Upper lobe of left lung (tissue), 6 donors: ENCODE measurements at regions not wholly inside any gene's neighbourhood (a gene's known extent, or its start where the extent isn't known, plus 50 kb on each side); places are given as distances from the start of the nearest gene placed in this dataset.

Experiments
- ATAC-seq, 2 donors: fragments of 200-7000 bp; cut with Tn5 transposase; one replicate each; pipeline ENCODE4 v1.9.1; 2022; ENCODE audit warnings: mild to moderate bottlenecking in 2 of 2, moderate library complexity in 2 of 2; ENCODE audit not compliant: low FRiP score in 2 of 2
- DNase-seq, 2 donors: peaks; one replicate each; pipeline ENCODE4 v3.0.0-alpha.2; 2019 to 2020
- H3K27ac ChIP-seq, 4 donors: fragments of 200-600 bp; sonication (generic); one replicate each; pipeline ENCODE4 v1.5.1; 2016 to 2019
- H3K27me3 ChIP-seq, 4 donors: fragments of 200-600 bp; sonication (generic); one replicate each; pipeline ENCODE4 v1.5.1; 2017 to 2019
- H3K36me3 ChIP-seq, 4 donors: fragments of 200-600 bp; sonication (generic); one replicate each; pipeline ENCODE4 v1.5.1; 2016 to 2019
- H3K4me1 ChIP-seq, 4 donors: fragments of 200-600 bp; sonication (generic); one replicate each; pipeline ENCODE4 v1.5.1; 2018 to 2019
- H3K4me3 ChIP-seq, 4 donors: fragments of 200-600 bp; sonication (generic); one replicate each; pipeline ENCODE4 v1.5.1; 2017 to 2019; ENCODE audit warnings: mild to moderate bottlenecking in 2 of 4, moderate library complexity in 1 of 4
- H3K9me3 ChIP-seq, 4 donors: fragments of 200-600 bp; sonication (generic); one replicate each; pipeline ENCODE4 v1.5.1; 2018 to 2019
- CTCF ChIP-seq, 6 experiments: fragments of 450-650 bp in 4 of 6; fragments of 200-600 bp in 2 of 6; sonication (generic) in 2 of 6; IDR thresholded peaks; one replicate each; pipeline ENCODE4 v1.5.1; 2016 to 2019; ENCODE audit warnings: antibody characterized with exemption in 6 of 6
- EP300 ChIP-seq, 4 donors: sonication (generic); formaldehyde crosslinking; IDR thresholded peaks; one replicate each; pipeline ENCODE4 v1.5.1; 2017; ENCODE audit warnings: antibody characterized with exemption in 4 of 4, control low read depth in 2 of 4
- POLR2A ChIP-seq, 4 donors: fragments of 450-650 bp; IDR thresholded peaks; one replicate each; pipeline ENCODE4 v1.5.1; 2016 to 2017; ENCODE audit warnings: antibody characterized with exemption in 4 of 4, mild to moderate bottlenecking in 2 of 4
- POLR2AphosphoS5 ChIP-seq, 2 donors: sonication (generic); formaldehyde crosslinking; IDR thresholded peaks; one replicate each; pipeline ENCODE4 v1.5.1; 2017; ENCODE audit warnings: antibody characterized with exemption in 2 of 2
- WGBS, 2 donors: methylation state at CpG; one replicate each; pipeline ENCODE4 v1.1.5; 2017 to 2018; 5-methylcytosine and 5-hydroxymethylcytosine counted together
- donor health status: DM: no; HTN: no; CAD: no; lungs with moderate emphysema.
- donor health status: DM: no; HTN: yes; CAD: no; lungs with severe emphysema.

DNA sequence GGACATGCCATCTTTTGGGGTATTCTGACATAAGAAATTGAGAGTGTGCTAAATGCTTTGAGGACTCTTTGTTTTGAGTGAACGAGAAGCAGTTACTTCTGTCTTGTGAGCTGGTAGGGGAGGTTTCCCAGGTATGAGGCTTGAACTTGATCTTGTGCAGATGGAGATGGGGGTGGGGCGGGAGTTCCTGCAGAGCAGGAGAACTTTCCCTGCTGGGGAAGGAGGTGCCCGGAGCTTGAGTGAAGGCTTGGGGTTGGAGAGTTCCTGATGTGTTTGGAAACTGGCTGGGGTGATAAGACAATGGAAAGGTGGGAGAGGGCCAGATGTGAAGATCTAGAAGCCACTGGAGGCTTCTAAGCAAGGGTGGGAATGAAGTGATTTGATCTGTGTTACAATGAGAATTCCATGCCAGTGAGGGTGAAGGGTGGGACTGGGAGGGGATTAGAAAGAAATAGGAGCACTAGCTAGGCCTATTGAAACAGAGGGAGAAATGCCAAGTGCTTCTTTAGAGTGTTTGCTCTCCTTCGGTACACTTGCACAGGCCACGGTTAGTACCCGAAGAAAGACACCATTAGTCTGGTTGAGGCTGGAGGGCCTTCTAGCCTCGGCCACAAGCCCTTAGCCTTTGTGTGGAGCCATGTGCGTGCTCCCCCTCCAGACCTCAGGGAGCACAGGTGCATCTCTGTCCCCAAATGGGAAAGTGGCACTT is 103.5 kb upstream of the STOX2 start:
- H3K4me1 ChIP-seq, result peaks cover 13 to 26% (median 21%) of the 10 kb centered on the region in 4 donors
- H3K9me3 ChIP-seq, result no peaks in the 10 kb centered on the region
- no peak overlapping the region for H3K4me3 ChIP-seq
- peak overlapping the region in 2 of 4 donors; percentile 18 to 55 for H3K27ac ChIP-seq
- H3K36me3 ChIP-seq, result no peaks in the 10 kb centered on the region
- DNase-seq (peak in 1 of 2 donors; percentile 84), ATAC-seq (peak in 1 of 2 donors; percentile 77)
- peaks cover 0 to 8% (median 5%) of the 10 kb centered on the region in 4 donors for H3K27me3 ChIP-seq
- 69 to 82% methylated on average over 8 of the region's 8 CpGs for WGBS, 2 donors
- TF ChIP-seq POLR2AphosphoS5 (IDR thresholded peaks at IDR 0.05) (no peak), CTCF (IDR thresholded peaks at IDR 0.05) (no peak), POLR2A (IDR thresholded peaks at IDR 0.05) (no peak), EP300 (IDR thresholded peaks at IDR 0.05) (no peak)

- DNase-seq (no peak), ATAC-seq (peak in 1 of 2 donors; percentile 38)
- Histone ChIP-seq H3K4me1 (peaks cover 0 to 7% (median 3%) of the 10 kb centered on the region in 4 donors), H3K27me3 (no peaks in the 10 kb centered on the region), H3K4me3 (no peak overlapping the region), H3K36me3 (no peaks in the 10 kb centered on the region), H3K9me3 (no peaks in the 10 kb centered on the region), H3K27ac (no peak overlapping the region)
- 55 to 67% methylated on average over 5 to 11 of the region's 11 CpGs for WGBS, 2 donors
- TF ChIP-seq POLR2A (IDR thresholded peaks at IDR 0.05) (no peak), POLR2AphosphoS5 (IDR thresholded peaks at IDR 0.05) (no peak), EP300 (IDR thresholded peaks at IDR 0.05) (no peak), CTCF (IDR thresholded peaks at IDR 0.05) (no peak)
Measured at GRCh38 chr4:183806341-183806740, 98.8 kb upstream of the STOX2 start.

- no peaks in the 10 kb centered on the region for H3K4me1 ChIP-seq
- no peaks in the 10 kb centered on the region for H3K9me3 ChIP-seq
- ATAC-seq, result no peak
- TF ChIP-seq CTCF (IDR thresholded peaks at IDR 0.05) (no peak), EP300 (IDR thresholded peaks at IDR 0.05) (no peak)
- H3K27ac ChIP-seq, result peak overlapping the region in 1 of 4 donors; percentile 20
- 74 to 90% methylated on average over 19 of the region's 19 CpGs for WGBS, 2 donors
- H3K27me3 ChIP-seq, result no peaks in the 10 kb centered on the region
- DNase-seq, result peak in 1 of 2 donors; percentile 34
- no peak overlapping the region for H3K4me3 ChIP-seq
- no peaks in the 10 kb centered on the region for H3K36me3 ChIP-seq
Measured at GRCh38 chr4:183807420-183808096, 97.5 kb upstream of the STOX2 start.

DNA sequence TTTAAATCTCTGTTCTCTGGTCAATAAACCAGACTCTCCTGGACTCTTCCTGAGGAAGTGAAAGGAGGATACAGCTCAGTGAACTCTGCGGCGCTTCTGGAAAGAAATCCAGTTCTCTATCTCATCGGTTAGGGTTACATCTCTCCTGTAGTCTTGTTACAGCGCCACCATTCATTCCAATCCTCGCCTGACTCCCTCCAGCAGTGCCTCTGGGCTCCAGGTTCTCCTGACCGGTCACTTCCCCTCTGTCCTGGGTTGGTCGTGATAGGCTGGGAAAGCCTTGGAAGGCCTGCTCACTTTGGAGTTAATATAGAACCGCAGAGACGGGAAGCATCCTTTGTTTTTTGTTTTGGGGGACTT is 97.0 kb upstream of the STOX2 start:
- 64 to 67% methylated on average over 7 to 9 of the region's 9 CpGs for WGBS, 2 donors
- no peak for ATAC-seq
- no peaks in the 10 kb centered on the region for H3K27me3 ChIP-seq
- no peaks in the 10 kb centered on the region for H3K9me3 ChIP-seq
- DNase-seq, result no peak
- no peaks in the 10 kb centered on the region for H3K4me1 ChIP-seq
- H3K27ac ChIP-seq, result peak overlapping the region in 1 of 4 donors; percentile 20
- H3K36me3 ChIP-seq, result no peaks in the 10 kb centered on the region
- TF ChIP-seq CTCF (IDR thresholded peaks at IDR 0.05) (no peak), POLR2AphosphoS5 (IDR thresholded peaks at IDR 0.05) (no peak), POLR2A (IDR thresholded peaks at IDR 0.05) (no peak), EP300 (IDR thresholded peaks at IDR 0.05) (no peak)
- no peak overlapping the region for H3K4me3 ChIP-seq
